SK-N-SH (cell line): ENCODE measurements at regions not wholly inside any gene's neighbourhood (a gene's known extent, or its start where the extent isn't known, plus 50 kb on each side); places are given as distances from the start of the nearest gene placed in this dataset.

Experiments
- CTCF ChIA-PET: fragments of 300-600, 350-600 bp; formaldehyde crosslinking; extraction: SDS; loops from one replicate; lab custom pipeline; 2021; lab: Yijun Ruan, JAX
- POLR2A ChIA-PET: fragments of 350-600 bp; sonication (Branson Sonifier 250); formaldehyde crosslinking; extraction: SDS; loops from one replicate; lab custom pipeline; 2020; ENCODE audit warnings: antibody characterized with exemption, inconsistent platforms; lab: Yijun Ruan, JAX
- DNase-seq: peaks from one replicate; pipeline ENCODE4 v3.0.0; 2012
- H2AFZ ChIP-seq: fragments of 200-600 bp; sonication (generic); 2 replicates; pipeline ENCODE4 v1.8.1; 2016; ENCODE audit warnings: antibody characterized with exemption, mild to moderate bottlenecking, low read depth
- H3F3A ChIP-seq: fragments of 200-600 bp; sonication (generic); replicated peaks from 2 replicates; pipeline ENCODE3; 2016; ENCODE audit warnings: antibody characterized with exemption, mild to moderate bottlenecking; ENCODE audit not compliant: insufficient read depth
- H3K27ac ChIP-seq, 2 experiments: fragments of 200-500 bp in 1 of 2; fragments of 200-600 bp in 1 of 2; sonication (Bioruptor generic) in 1 of 2; sonication (generic), shearing (Covaris generic) in 1 of 2; 2 replicates each; pipeline versions ENCODE4 v1.5.1 to v1.6.1; 2014 to 2016; ENCODE audit warnings: low read depth in 2 of 2, inconsistent platforms in 1 of 2, low read length in 1 of 2, mild to moderate bottlenecking in 1 of 2, mixed read lengths in 1 of 2
- H3K27me3 ChIP-seq: fragments of 200-600 bp; sonication (generic), shearing (Covaris generic); 2 replicates; pipeline ENCODE4 v1.6.1; 2016; ENCODE audit warnings: mixed run types; ENCODE audit not compliant: insufficient read depth
- H3K36me3 ChIP-seq, 2 experiments: fragments of 200-500 bp in 1 of 2; fragments of 200-600 bp in 1 of 2; sonication (Bioruptor generic) in 1 of 2; sonication (generic) in 1 of 2; replicated peaks in 1 of 2; 2 replicates each; pipeline versions ENCODE3 to v1.5.1; 2014 to 2016; ENCODE audit warnings: low read length in 1 of 2, mild to moderate bottlenecking in 1 of 2; ENCODE audit not compliant: insufficient read depth in 2 of 2, control insufficient read depth in 1 of 2
- H3K4me1 ChIP-seq, 2 experiments: fragments of 200-500 bp in 1 of 2; fragments of 200-600 bp in 1 of 2; sonication (Bioruptor generic) in 1 of 2; sonication (generic), shearing (Covaris generic) in 1 of 2; 2 replicates each; pipeline versions ENCODE4 v1.5.1 to v1.6.1; 2014 to 2016; ENCODE audit warnings: low read depth in 1 of 2, low read length in 1 of 2, mixed run types in 1 of 2; ENCODE audit not compliant: insufficient read depth in 2 of 2, control insufficient read depth in 1 of 2
- H3K4me2 ChIP-seq: fragments of 200-600 bp; sonication (generic), shearing (Covaris generic); 2 replicates; pipeline ENCODE4 v1.6.1; 2017; ENCODE audit warnings: mixed run types
- H3K4me3 ChIP-seq, 2 experiments: fragments of 200-500 bp in 1 of 2; fragments of 200-600 bp in 1 of 2; sonication (Bioruptor generic) in 1 of 2; sonication (generic), shearing (Covaris generic) in 1 of 2; 2 replicates each; pipeline versions ENCODE4 v1.5.1 to v1.8.1; 2014 to 2016; ENCODE audit warnings: low read depth in 2 of 2, inconsistent platforms in 1 of 2, low read length in 1 of 2, mild to moderate bottlenecking in 1 of 2, mixed read lengths in 1 of 2, moderate library complexity in 1 of 2
- H3K79me2 ChIP-seq: fragments of 200-600 bp; sonication (generic); 2 replicates; pipeline ENCODE4 v1.8.1; 2017; ENCODE audit warnings: mild to moderate bottlenecking; ENCODE audit not compliant: insufficient read depth
- H3K9ac ChIP-seq: fragments of 200-600 bp; sonication (generic); 2 replicates; pipeline ENCODE4 v1.6.1; 2017; ENCODE audit warnings: mixed run types
- H3K9me2 ChIP-seq: fragments of 200-600 bp; sonication (generic); 2 replicates; pipeline ENCODE4 v1.6.1; 2017; ENCODE audit warnings: mixed run types
- H3K9me3 ChIP-seq: fragments of 200-600 bp; sonication (generic); 2 replicates; pipeline ENCODE4 v1.6.1; 2017; ENCODE audit warnings: mixed run types, mild to moderate bottlenecking, moderate library complexity
- H4K20me1 ChIP-seq: fragments of 200-600 bp; sonication (generic); 2 replicates; pipeline ENCODE4 v1.6.1; 2017; ENCODE audit warnings: mild to moderate bottlenecking, mixed run types; ENCODE audit not compliant: insufficient read depth
- CHD2 ChIP-seq: fragments of 150-350 bp; IDR thresholded peaks from 2 replicates; pipeline ENCODE4 v1.6.1; 2018; ENCODE audit warnings: low read length; ENCODE audit not compliant: partially characterized antibody
- ELF1 ChIP-seq: IDR thresholded peaks from 2 replicates; pipeline ENCODE4 v1.4.0; 2012
- FOXJ3 ChIP-seq: sonication (generic); formaldehyde crosslinking; IDR thresholded peaks from 2 replicates; pipeline ENCODE4 v1.5.1; 2020; ENCODE audit warnings: mild to moderate bottlenecking, missing genetic modification reagents
- GABPA ChIP-seq: IDR thresholded peaks from 2 replicates; pipeline ENCODE4 v1.4.0; 2012; ENCODE audit warnings: low read depth, mild to moderate bottlenecking
- RAD21 ChIP-seq: IDR thresholded peaks from 2 replicates; pipeline ENCODE4 v1.6.1; 2012; ENCODE audit warnings: mild to moderate bottlenecking, low read length
- RXRA ChIP-seq: IDR thresholded peaks from 2 replicates; pipeline ENCODE4 v1.4.0; 2012; ENCODE audit warnings: low read depth, mild to moderate bottlenecking, borderline replicate concordance
- SIN3A ChIP-seq: IDR thresholded peaks from 2 replicates; pipeline ENCODE4 v1.6.1; 2012; ENCODE audit warnings: low read depth, mild to moderate bottlenecking, low read length, moderate library complexity, borderline replicate concordance
- WGBS: methylation state at CpG from one replicate; pipeline ENCODE4 v1.1.6; 2017; ENCODE audit warnings: low lambda C conversion rate; 5-methylcytosine and 5-hydroxymethylcytosine counted together
- TF ChIP-seq, protein P1 (sequence below): IDR thresholded peaks from 2 replicates; pipeline ENCODE4 v1.4.0; 2012; ENCODE audit warnings: low read depth, borderline replicate concordance
- TF ChIP-seq, protein P2 (sequence below): IDR thresholded peaks from 2 replicates; pipeline ENCODE4 v1.4.0; 2012; ENCODE audit warnings: low read depth
- TF ChIP-seq, protein P3 (sequence below): IDR thresholded peaks from 2 replicates; pipeline ENCODE4; 2012
- TF ChIP-seq, protein P4 (sequence below): IDR thresholded peaks from 2 replicates; pipeline ENCODE4 v1.6.1; 2012; ENCODE audit warnings: mild to moderate bottlenecking, low read depth, low read length, moderate library complexity

DNA sequence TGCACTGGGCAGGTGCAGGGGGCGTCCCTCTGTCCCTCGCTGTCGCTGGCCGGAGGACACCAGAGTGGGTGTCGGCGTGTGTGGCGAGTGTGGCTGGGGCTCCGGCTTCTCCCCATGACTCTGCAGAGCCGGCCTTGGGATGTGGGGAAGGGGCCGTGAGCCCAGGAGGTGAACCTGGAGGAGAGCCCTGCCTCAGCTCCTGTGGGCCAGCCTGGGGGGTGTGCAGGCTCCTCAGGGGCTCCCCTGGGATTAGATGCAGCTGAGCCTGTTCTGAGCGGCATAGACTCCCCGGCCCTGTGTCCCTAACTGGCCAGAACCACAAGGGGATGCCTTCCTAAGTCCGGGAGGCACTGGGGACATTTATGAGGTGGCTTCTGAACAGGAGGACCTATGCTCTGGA, 73.2 kb upstream of the GATA5 start:
- Histone ChIP-seq H3F3A (no peaks in the 10 kb centered on the region), H3K27me3 (peaks cover 27% of the 10 kb centered on the region), H3K9me2 (no peaks in the 10 kb centered on the region), H4K20me1 (no peaks in the 10 kb centered on the region), H3K9ac (no peak overlapping the region), H3K4me2 (no peak overlapping the region), H2AFZ (no peak overlapping the region), H3K27ac (no peak overlapping the region), H3K4me1 (peaks cover 0 to 25% of the 10 kb centered on the region in 2 experiments; a peak in 1 of 4 replicates), H3K36me3 (no peaks in the 10 kb centered on the region), H3K9me3 (no peaks in the 10 kb centered on the region), H3K4me3 (no peak overlapping the region), H3K79me2 (no peaks in the 10 kb centered on the region)
- 79% methylated on average over 6 of the region's 13 CpGs for WGBS
- no peak for TF ChIP-seq SIN3A
- TF ChIP-seq ELF1, result no peak
- TF ChIP-seq, protein P1, sequence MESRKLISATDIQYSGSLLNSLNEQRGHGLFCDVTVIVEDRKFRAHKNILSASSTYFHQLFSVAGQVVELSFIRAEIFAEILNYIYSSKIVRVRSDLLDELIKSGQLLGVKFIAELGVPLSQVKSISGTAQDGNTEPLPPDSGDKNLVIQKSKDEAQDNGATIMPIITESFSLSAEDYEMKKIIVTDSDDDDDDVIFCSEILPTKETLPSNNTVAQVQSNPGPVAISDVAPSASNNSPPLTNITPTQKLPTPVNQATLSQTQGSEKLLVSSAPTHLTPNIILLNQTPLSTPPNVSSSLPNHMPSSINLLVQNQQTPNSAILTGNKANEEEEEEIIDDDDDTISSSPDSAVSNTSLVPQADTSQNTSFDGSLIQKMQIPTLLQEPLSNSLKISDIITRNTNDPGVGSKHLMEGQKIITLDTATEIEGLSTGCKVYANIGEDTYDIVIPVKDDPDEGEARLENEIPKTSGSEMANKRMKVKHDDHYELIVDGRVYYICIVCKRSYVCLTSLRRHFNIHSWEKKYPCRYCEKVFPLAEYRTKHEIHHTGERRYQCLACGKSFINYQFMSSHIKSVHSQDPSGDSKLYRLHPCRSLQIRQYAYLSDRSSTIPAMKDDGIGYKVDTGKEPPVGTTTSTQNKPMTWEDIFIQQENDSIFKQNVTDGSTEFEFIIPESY, result no peak
- TF ChIP-seq RXRA, result no peak
- TF ChIP-seq, protein P2, sequence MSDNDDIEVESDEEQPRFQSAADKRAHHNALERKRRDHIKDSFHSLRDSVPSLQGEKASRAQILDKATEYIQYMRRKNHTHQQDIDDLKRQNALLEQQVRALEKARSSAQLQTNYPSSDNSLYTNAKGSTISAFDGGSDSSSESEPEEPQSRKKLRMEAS, result no peak
- TF ChIP-seq, protein P3, sequence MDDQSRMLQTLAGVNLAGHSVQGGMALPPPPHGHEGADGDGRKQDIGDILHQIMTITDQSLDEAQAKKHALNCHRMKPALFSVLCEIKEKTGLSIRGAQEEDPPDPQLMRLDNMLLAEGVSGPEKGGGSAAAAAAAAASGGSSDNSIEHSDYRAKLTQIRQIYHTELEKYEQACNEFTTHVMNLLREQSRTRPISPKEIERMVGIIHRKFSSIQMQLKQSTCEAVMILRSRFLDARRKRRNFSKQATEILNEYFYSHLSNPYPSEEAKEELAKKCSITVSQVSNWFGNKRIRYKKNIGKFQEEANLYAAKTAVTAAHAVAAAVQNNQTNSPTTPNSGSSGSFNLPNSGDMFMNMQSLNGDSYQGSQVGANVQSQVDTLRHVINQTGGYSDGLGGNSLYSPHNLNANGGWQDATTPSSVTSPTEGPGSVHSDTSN, result no peak
- TF ChIP-seq FOXJ3 (CRISPR knock-in tag), result no peak
- TF ChIP-seq GABPA, result no peak
- TF ChIP-seq, protein P4, sequence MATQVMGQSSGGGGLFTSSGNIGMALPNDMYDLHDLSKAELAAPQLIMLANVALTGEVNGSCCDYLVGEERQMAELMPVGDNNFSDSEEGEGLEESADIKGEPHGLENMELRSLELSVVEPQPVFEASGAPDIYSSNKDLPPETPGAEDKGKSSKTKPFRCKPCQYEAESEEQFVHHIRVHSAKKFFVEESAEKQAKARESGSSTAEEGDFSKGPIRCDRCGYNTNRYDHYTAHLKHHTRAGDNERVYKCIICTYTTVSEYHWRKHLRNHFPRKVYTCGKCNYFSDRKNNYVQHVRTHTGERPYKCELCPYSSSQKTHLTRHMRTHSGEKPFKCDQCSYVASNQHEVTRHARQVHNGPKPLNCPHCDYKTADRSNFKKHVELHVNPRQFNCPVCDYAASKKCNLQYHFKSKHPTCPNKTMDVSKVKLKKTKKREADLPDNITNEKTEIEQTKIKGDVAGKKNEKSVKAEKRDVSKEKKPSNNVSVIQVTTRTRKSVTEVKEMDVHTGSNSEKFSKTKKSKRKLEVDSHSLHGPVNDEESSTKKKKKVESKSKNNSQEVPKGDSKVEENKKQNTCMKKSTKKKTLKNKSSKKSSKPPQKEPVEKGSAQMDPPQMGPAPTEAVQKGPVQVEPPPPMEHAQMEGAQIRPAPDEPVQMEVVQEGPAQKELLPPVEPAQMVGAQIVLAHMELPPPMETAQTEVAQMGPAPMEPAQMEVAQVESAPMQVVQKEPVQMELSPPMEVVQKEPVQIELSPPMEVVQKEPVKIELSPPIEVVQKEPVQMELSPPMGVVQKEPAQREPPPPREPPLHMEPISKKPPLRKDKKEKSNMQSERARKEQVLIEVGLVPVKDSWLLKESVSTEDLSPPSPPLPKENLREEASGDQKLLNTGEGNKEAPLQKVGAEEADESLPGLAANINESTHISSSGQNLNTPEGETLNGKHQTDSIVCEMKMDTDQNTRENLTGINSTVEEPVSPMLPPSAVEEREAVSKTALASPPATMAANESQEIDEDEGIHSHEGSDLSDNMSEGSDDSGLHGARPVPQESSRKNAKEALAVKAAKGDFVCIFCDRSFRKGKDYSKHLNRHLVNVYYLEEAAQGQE, result no peak
- TF ChIP-seq RAD21, result no peak
- TF ChIP-seq CHD2, result no peak
- CTCF ChIA-PET, result interaction anchor here (0.6 to 3.4 kb wide), 4 partner anchors 12 to 49 kb away, joined by 3 to 12 read pairs (median 3); no protein-coding TSS in a partner anchor
- no peak for DNase-seq
- POLR2A ChIA-PET, result no interaction called here
